ENCODE measurements at regions not wholly inside any gene's neighbourhood (a gene's known extent, or its start where the extent isn't known, plus 50 kb on each side); places are given as distances from the start of the nearest gene placed in this dataset.
A peak's percentile ranks its signal among the peaks of the same experiment; 100 is the strongest.

GRCh38 chr10:131642966-131643365 lies 257.8 kb upstream of the PPP2R2D start:
- no peak for TF ChIP-seq CTCF (IDR thresholded peaks at IDR 0.05)
- H3K4me1 Mint-ChIP-seq (ENCODE audit: unreplicated experiment), result no peaks in the 10 kb centered on the region
- H3K27ac Mint-ChIP-seq (ENCODE audit: unreplicated experiment), result no peak overlapping the region
- H3K4me3 Mint-ChIP-seq (ENCODE audit: unreplicated experiment), result no peak overlapping the region
- no peaks in the 10 kb centered on the region for H3K36me3 Mint-ChIP-seq (ENCODE audit: unreplicated experiment)
- H3K9me3 Mint-ChIP-seq (ENCODE audit: unreplicated experiment), result peaks cover 40% of the 10 kb centered on the region
- H3K27me3 Mint-ChIP-seq (ENCODE audit: unreplicated experiment), result no peaks in the 10 kb centered on the region
- DNase-seq (ENCODE audit: extremely low spot score, unreplicated experiment), result peak; percentile 48

GRCh38 chr10:131644289-131644688 lies 256.5 kb upstream of the PPP2R2D start:
- TF ChIP-seq CTCF (IDR thresholded peaks at IDR 0.05), result no peak
- H3K27ac Mint-ChIP-seq (ENCODE audit: unreplicated experiment), result no peak overlapping the region

GRCh38 chr10:131644864-131645658 lies 255.7 kb upstream of the PPP2R2D start:
- Mint-ChIP-seq H3K4me3 (ENCODE audit: unreplicated experiment) (no peak overlapping the region), H3K27ac (ENCODE audit: unreplicated experiment) (no peak overlapping the region), H3K36me3 (ENCODE audit: unreplicated experiment) (no peaks in the 10 kb centered on the region), H3K27me3 (ENCODE audit: unreplicated experiment) (no peaks in the 10 kb centered on the region), H3K4me1 (ENCODE audit: unreplicated experiment) (no peaks in the 10 kb centered on the region), H3K9me3 (ENCODE audit: unreplicated experiment) (peaks cover 47% of the 10 kb centered on the region)
- TF ChIP-seq CTCF (IDR thresholded peaks at IDR 0.05), result no peak
- DNase-seq (ENCODE audit: extremely low spot score, unreplicated experiment), result peak; percentile 73

More at GRCh38 chr10:131644289-131644688, 256.5 kb upstream of the PPP2R2D start:
- H3K9me3 Mint-ChIP-seq (ENCODE audit: unreplicated experiment), result peaks cover 41% of the 10 kb centered on the region
- no peaks in the 10 kb centered on the region for H3K36me3 Mint-ChIP-seq (ENCODE audit: unreplicated experiment)
- no peaks in the 10 kb centered on the region for H3K4me1 Mint-ChIP-seq (ENCODE audit: unreplicated experiment)
- DNase-seq (ENCODE audit: extremely low spot score, unreplicated experiment), result peak; percentile 66
- no peak overlapping the region for H3K4me3 Mint-ChIP-seq (ENCODE audit: unreplicated experiment)
- no peaks in the 10 kb centered on the region for H3K27me3 Mint-ChIP-seq (ENCODE audit: unreplicated experiment)

- H3K36me3 Mint-ChIP-seq (ENCODE audit: unreplicated experiment), result no peaks in the 10 kb centered on the region
- H3K4me3 Mint-ChIP-seq (ENCODE audit: unreplicated experiment), result no peak overlapping the region
- no peaks in the 10 kb centered on the region for H3K4me1 Mint-ChIP-seq (ENCODE audit: unreplicated experiment)
- TF ChIP-seq CTCF (IDR thresholded peaks at IDR 0.05), result no peak
- no peaks in the 10 kb centered on the region for H3K27me3 Mint-ChIP-seq (ENCODE audit: unreplicated experiment)
- DNase-seq (ENCODE audit: extremely low spot score, unreplicated experiment), result peak; percentile 78
- peaks cover 45% of the 10 kb centered on the region for H3K9me3 Mint-ChIP-seq (ENCODE audit: unreplicated experiment)
- no peak overlapping the region for H3K27ac Mint-ChIP-seq (ENCODE audit: unreplicated experiment)
Measured at GRCh38 chr10:131645756-131646155, 255.1 kb upstream of the PPP2R2D start.

- H3K4me1 Mint-ChIP-seq (ENCODE audit: unreplicated experiment), result no peaks in the 10 kb centered on the region
- peak; percentile 82 for DNase-seq (ENCODE audit: extremely low spot score, unreplicated experiment)
- peaks cover 37% of the 10 kb centered on the region for H3K9me3 Mint-ChIP-seq (ENCODE audit: unreplicated experiment)
- no peak overlapping the region for H3K27ac Mint-ChIP-seq (ENCODE audit: unreplicated experiment)
- no peak overlapping the region for H3K4me3 Mint-ChIP-seq (ENCODE audit: unreplicated experiment)
- no peaks in the 10 kb centered on the region for H3K27me3 Mint-ChIP-seq (ENCODE audit: unreplicated experiment)
- no peaks in the 10 kb centered on the region for H3K36me3 Mint-ChIP-seq (ENCODE audit: unreplicated experiment)
- TF ChIP-seq CTCF (IDR thresholded peaks at IDR 0.05), result no peak
Measured at GRCh38 chr10:131646551-131647525, 254.0 kb upstream of the PPP2R2D start.

Data from osteocyte (in vitro differentiated cells).